ENCODE measurements at regions not wholly inside any gene's neighbourhood (a gene's known extent, or its start where the extent isn't known, plus 50 kb on each side); places are given as distances from the start of the nearest gene placed in this dataset.

GRCh38 chr2:128581849-128582244 is 263.2 kb upstream of the HS6ST1 start:
- no peak for TF ChIP-seq CTCF (IDR thresholded peaks at IDR 0.05)
- TF ChIP-seq POLR2A (IDR thresholded peaks at IDR 0.05): no peak

Data from prostate gland (tissue), 2 donors.